ENCODE measurements at regions not wholly inside any gene's neighbourhood (a gene's known extent, or its start where the extent isn't known, plus 50 kb on each side); places are given as distances from the start of the nearest gene placed in this dataset.

- H3K4me2 ChIP-seq (ENCODE audit: insufficient read depth, low read length): no peak overlapping the region
- peaks cover 3% of the 10 kb centered on the region for H3K9me1 ChIP-seq (replicated peaks; ENCODE audit: control insufficient read depth, extremely low read depth, insufficient read depth, low read length)
- FAIRE-seq (no peak), DNase-seq (ENCODE audit: low read depth, low spot score) (no peak)
- H3K27me3 ChIP-seq (ENCODE audit: control insufficient read depth in 2 of 2, insufficient read depth in 2 of 2, low read length in 2 of 2): no peaks in the 10 kb centered on the region
- H3K36me3 ChIP-seq (ENCODE audit: control insufficient read depth in 2 of 2, extremely low read depth in 1 of 2, insufficient read depth in 2 of 2, low read length in 2 of 2): no peaks in the 10 kb centered on the region
- H3K79me2 ChIP-seq (ENCODE audit: control insufficient read depth, insufficient read depth, low read length): no peaks in the 10 kb centered on the region
- H3K27ac ChIP-seq (ENCODE audit: insufficient read depth, low read depth, low read length): no peak overlapping the region
- H4K20me1 ChIP-seq (replicated peaks; ENCODE audit: control insufficient read depth, extremely low read depth, insufficient read depth, low read length): no peaks in the 10 kb centered on the region
- no peaks in the 10 kb centered on the region for H3K4me1 ChIP-seq (ENCODE audit: control insufficient read depth, extremely low read depth, insufficient read depth, low read length)
- BruUV-seq (replicated peaks): no TSS peak
- no peaks in the 10 kb centered on the region for H3K9me3 ChIP-seq (replicated peaks; ENCODE audit: control insufficient read depth, insufficient read depth, low read length)
- dilution Hi-C loops (cut with MboI; ENCODE audit: extremely low pct_ligation_motif_present, low sequenced_read_pairs) (no loop called here), intact Hi-C loops (cut with micrococcal nuclease) (no loop called here)
- H3K4me3 ChIP-seq (replicated peaks in 1 of 3; ENCODE audit: insufficient read depth in 1 of 3, low read depth in 1 of 3, low read length in 3 of 3): no peak overlapping the region
- no peak overlapping the region for H2AFZ ChIP-seq (ENCODE audit: low read depth, low read length)
- POLR2A ChIA-PET: no interaction called here
- TF ChIP-seq FOS (IDR thresholded peaks at IDR 0.05; ENCODE audit: borderline replicate concordance, insufficient read depth, low read length): no peak
- no peak for TF ChIP-seq POLR2A (IDR thresholded peaks at IDR 0.05; ENCODE audit: low read depth, low read length)
- TF ChIP-seq GATA2 (IDR thresholded peaks at IDR 0.05; ENCODE audit: insufficient read depth, insufficient read length, low read depth, low read length): no peak
- no peak for TF ChIP-seq CTCF (IDR thresholded peaks at IDR 0.05; ENCODE audit: extremely low read depth in 1 of 2, insufficient read depth in 1 of 2, low read depth in 1 of 2, low read length in 2 of 2)
- TF ChIP-seq EZH2 (IDR thresholded peaks at IDR 0.05; ENCODE audit: borderline replicate concordance, low read depth, low read length, severe bottlenecking): no peak
- no peak for TF ChIP-seq JUN (IDR thresholded peaks at IDR 0.05; ENCODE audit: borderline replicate concordance, insufficient read depth, insufficient read length, low read depth)
- no peak for TF ChIP-seq MYC (IDR thresholded peaks at IDR 0.05; ENCODE audit: low read depth, low read length)
- no peak for TF ChIP-seq MAX (IDR thresholded peaks at IDR 0.05; ENCODE audit: insufficient read depth, insufficient read length)
- no peak for TF ChIP-seq POLR2AphosphoS5 (IDR thresholded peaks at IDR 0.05; ENCODE audit: insufficient read depth, low read depth, low read length)
- no peak overlapping the region for H3K9ac ChIP-seq (replicated peaks; ENCODE audit: extremely low read depth, insufficient read depth, low read length)
- CTCF ChIA-PET: no interaction called here
Observed at GRCh38 chr2:186294248-186294888, 191.7 kb upstream of the ZC3H15 start.

All from endothelial cell of umbilical vein (primary cell).